ENCODE measurements at regions not wholly inside any gene's neighbourhood (a gene's known extent, or its start where the extent isn't known, plus 50 kb on each side); places are given as distances from the start of the nearest gene placed in this dataset.

- Histone ChIP-seq H3K4me2 (ENCODE audit: control insufficient read depth, extremely low read depth, insufficient read depth, low read depth, low read length) (no peak overlapping the region), H3K9ac (ENCODE audit: control insufficient read depth, extremely low read depth, insufficient read depth, low read length) (no peak overlapping the region), H3K4me1 (ENCODE audit: control insufficient read depth, extremely low read depth, insufficient read depth, low read length) (no peaks in the 10 kb centered on the region), H3K36me3 (ENCODE audit: control insufficient read depth in 2 of 2, extremely low read depth in 1 of 2, insufficient read depth in 2 of 2, low read length in 2 of 2) (no peaks in the 10 kb centered on the region), H4K20me1 (ENCODE audit: control insufficient read depth, extremely low read depth, insufficient read depth, low read length) (no peaks in the 10 kb centered on the region), H3K9me1 (ENCODE audit: control insufficient read depth, extremely low read depth, insufficient read depth, low read length) (no peaks in the 10 kb centered on the region), H3K9me3 (ENCODE audit: control insufficient read depth, low read depth, low read length) (no peaks in the 10 kb centered on the region), H3K27me3 (ENCODE audit: control insufficient read depth, extremely low read depth, insufficient read depth, low read length) (no peaks in the 10 kb centered on the region), H3K27ac (ENCODE audit: control insufficient read depth, insufficient read depth, low read length) (no peak overlapping the region), H3K4me3 (ENCODE audit: control insufficient read depth in 2 of 3, extremely low read depth in 1 of 3, insufficient read depth in 2 of 3, low read depth in 1 of 3, low read length in 3 of 3) (no peak overlapping the region), H3K79me2 (ENCODE audit: control insufficient read depth, insufficient read depth, low read length) (no peaks in the 10 kb centered on the region), H2AFZ (ENCODE audit: control insufficient read depth, low read length) (no peak overlapping the region)
- FAIRE-seq: peak; percentile 98
- TF ChIP-seq EZH2 (IDR thresholded peaks at IDR 0.05; ENCODE audit: low read length): no peak
- TF ChIP-seq, protein P1, sequence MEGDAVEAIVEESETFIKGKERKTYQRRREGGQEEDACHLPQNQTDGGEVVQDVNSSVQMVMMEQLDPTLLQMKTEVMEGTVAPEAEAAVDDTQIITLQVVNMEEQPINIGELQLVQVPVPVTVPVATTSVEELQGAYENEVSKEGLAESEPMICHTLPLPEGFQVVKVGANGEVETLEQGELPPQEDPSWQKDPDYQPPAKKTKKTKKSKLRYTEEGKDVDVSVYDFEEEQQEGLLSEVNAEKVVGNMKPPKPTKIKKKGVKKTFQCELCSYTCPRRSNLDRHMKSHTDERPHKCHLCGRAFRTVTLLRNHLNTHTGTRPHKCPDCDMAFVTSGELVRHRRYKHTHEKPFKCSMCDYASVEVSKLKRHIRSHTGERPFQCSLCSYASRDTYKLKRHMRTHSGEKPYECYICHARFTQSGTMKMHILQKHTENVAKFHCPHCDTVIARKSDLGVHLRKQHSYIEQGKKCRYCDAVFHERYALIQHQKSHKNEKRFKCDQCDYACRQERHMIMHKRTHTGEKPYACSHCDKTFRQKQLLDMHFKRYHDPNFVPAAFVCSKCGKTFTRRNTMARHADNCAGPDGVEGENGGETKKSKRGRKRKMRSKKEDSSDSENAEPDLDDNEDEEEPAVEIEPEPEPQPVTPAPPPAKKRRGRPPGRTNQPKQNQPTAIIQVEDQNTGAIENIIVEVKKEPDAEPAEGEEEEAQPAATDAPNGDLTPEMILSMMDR (optimal IDR thresholded peaks at IDR 0.05 in 1 of 3, IDR thresholded peaks at IDR 0.05 in 1 of 3, conservative IDR thresholded peaks at IDR 0.05 in 1 of 3; ENCODE audit: extremely low read depth in 1 of 3, insufficient read depth in 2 of 3, low read length in 3 of 3): peak; percentile 97 to 100 (median 100)
- DNase-seq (ENCODE audit: low read depth, low spot score): peak; percentile 84
- dilution Hi-C loops (cut with MboI; ENCODE audit: extremely low pct_ligation_motif_present, low sequenced_read_pairs): no loop called here
Observed at GRCh38 chr6:154675602-154676088, 57.6 kb upstream of the SCAF8 start.

DNA sequence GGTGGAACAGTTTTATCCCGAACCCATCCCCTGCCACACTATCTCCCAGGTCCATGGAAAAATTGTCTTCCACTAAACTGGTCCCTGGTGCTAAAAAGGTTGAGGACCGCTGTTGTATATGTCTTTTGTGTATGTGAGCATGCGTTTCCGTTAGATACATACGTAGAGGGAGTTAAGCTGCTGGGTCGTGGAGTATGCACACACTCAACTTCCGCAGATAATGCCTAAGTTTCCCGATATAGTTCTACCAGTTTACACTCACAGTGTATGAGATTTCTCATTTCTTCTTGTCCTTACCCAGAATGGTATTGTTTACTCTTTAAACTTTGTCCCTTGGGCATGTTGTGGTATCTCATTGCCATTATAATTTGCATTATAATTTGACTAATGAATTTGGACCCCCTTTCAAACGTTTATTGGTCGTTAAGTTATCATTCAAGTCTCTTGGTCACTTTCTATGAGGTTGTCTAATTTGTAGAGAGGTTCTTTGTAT, 50.5 kb upstream of the SCAF8 start:
- dilution Hi-C loops (cut with MboI; ENCODE audit: extremely low pct_ligation_motif_present, low sequenced_read_pairs): no loop called here
- no peak for DNase-seq (ENCODE audit: low read depth, low spot score)
- Histone ChIP-seq H3K9me1 (ENCODE audit: control insufficient read depth, extremely low read depth, insufficient read depth, low read length) (no peaks in the 10 kb centered on the region), H3K27me3 (ENCODE audit: control insufficient read depth, extremely low read depth, insufficient read depth, low read length) (no peaks in the 10 kb centered on the region), H3K27ac (ENCODE audit: control insufficient read depth, insufficient read depth, low read length) (no peak overlapping the region), H3K9me3 (ENCODE audit: control insufficient read depth, low read depth, low read length) (no peaks in the 10 kb centered on the region), H3K9ac (ENCODE audit: control insufficient read depth, extremely low read depth, insufficient read depth, low read length) (no peak overlapping the region), H3K4me3 (ENCODE audit: control insufficient read depth in 2 of 3, extremely low read depth in 1 of 3, insufficient read depth in 2 of 3, low read depth in 1 of 3, low read length in 3 of 3) (no peak overlapping the region), H3K4me2 (ENCODE audit: control insufficient read depth, extremely low read depth, insufficient read depth, low read depth, low read length) (no peak overlapping the region), H4K20me1 (ENCODE audit: control insufficient read depth, extremely low read depth, insufficient read depth, low read length) (no peaks in the 10 kb centered on the region), H3K36me3 (ENCODE audit: control insufficient read depth in 2 of 2, extremely low read depth in 1 of 2, insufficient read depth in 2 of 2, low read length in 2 of 2) (no peaks in the 10 kb centered on the region), H2AFZ (ENCODE audit: control insufficient read depth, low read length) (no peak overlapping the region), H3K79me2 (ENCODE audit: control insufficient read depth, insufficient read depth, low read length) (no peaks in the 10 kb centered on the region), H3K4me1 (ENCODE audit: control insufficient read depth, extremely low read depth, insufficient read depth, low read length) (peaks cover 11% of the 10 kb centered on the region)
- TF ChIP-seq, protein P1 (optimal IDR thresholded peaks at IDR 0.05 in 1 of 3, IDR thresholded peaks at IDR 0.05 in 1 of 3, conservative IDR thresholded peaks at IDR 0.05 in 1 of 3; ENCODE audit: extremely low read depth in 1 of 3, insufficient read depth in 2 of 3, low read length in 3 of 3): no peak
- no peak for TF ChIP-seq EZH2 (IDR thresholded peaks at IDR 0.05; ENCODE audit: low read length)
- FAIRE-seq: no peak
